DMS79 treated with DMSO at 0.1 percent for 48 hours (cell line): ENCODE measurements at regions not wholly inside any gene's neighbourhood (a gene's known extent, or its start where the extent isn't known, plus 50 kb on each side); places are given as distances from the start of the nearest gene placed in this dataset.
"Not testable (repeated sequence)": the region's sequence is repeated elsewhere in the genome, so short reads cannot be mapped to it uniquely, and the experiment has no call there.

ENCODE experiments used
- DNase-seq: peaks from one replicate; lab custom pipeline; 2025; lab: John Stamatoyannopoulos, UW

DNA sequence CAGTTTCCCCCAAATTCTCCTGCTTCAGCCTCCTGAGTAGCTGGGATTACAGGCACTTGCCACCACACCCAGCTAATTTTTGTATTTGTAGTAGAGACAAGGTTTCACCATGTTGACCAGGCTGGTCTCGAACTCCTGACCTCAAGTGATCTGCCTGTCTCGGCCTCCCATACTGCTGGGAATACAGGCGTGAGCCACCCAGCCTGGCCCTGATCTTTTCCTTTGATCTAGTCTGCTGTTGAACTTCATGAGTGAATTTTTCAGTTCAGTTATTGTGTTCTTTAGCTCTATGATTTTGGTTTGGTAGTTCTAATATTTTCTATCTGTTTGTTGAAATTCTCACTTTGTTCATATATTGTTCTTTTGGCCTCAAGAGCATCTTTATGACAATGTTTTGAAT, 83.4 kb upstream of the RAP2C start:
- not testable (repeated sequence) for DNase-seq

DNA sequence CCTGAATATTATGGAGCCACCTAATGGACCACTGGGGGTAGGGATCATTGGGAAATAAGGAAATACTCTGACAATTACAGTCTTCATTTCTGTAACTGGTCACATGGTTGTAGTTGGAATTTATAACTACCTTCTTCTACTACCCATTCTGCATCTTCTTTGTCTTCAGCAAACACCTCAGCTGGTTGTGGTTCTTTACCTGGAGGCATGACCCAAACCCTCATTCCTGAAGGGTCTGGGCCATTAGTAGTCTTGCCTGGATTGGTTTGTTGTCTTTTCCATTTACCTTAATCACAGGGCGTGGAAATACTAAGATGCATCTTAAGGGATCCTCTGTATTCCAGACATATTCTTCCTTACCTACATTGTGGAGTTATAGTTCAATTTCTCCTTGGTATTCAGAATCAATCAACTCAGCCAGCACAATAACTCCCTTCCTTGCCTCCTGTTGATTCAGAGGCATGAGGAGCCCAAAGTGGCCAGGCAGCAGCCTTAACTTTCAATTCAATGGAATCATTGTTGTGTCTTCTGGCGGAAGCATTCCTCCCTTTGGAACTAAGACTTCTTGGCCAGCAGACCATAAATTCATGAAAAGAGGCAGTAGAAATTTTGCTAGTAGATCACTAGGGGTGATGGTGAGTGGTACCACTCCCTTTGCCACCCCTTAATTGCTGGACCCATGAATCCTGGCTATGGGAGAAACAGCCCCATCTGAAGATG, 75.7 kb upstream of the RAP2C start:
- no peak for DNase-seq

DNA sequence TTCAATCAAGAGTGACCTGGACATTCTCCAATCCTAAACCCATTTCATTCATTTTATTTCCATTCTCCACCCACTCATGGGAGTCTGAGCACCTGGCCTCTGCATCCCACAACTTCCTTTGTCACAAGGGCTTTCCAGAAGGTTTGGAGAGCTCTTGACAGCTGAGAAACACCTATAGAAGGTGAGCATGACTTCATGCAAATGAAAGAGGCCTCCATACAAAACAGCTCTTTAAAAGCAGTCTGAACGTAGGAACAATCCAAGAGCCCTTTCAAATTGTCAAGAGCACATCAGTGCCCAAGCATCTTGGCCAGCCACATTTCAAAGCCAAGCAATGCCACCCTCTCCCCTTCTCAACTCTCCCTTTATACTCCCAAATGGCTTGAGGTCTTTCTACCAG, 74.9 kb upstream of the RAP2C start:
- DNase-seq: no peak

DNA sequence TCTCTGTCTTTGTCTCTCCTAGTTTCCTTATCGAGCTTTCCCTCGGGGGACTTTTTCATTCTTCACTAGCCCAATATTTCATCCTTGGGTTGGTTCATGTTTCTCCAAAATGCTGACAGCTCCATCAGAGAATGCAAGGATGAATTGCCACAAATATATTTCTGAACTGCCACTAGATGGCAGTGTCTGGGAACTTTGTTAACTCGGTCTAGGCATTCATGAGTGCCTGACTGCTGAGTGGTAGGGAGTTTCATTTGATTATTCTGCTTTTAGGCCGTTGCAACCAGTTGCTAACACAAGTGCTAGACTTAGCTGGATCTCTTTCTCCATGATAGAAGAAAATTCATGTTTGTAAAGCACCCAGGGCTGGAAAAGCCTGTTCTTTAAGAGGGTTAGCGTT, 73.5 kb upstream of the RAP2C start:
- no peak for DNase-seq

DNA sequence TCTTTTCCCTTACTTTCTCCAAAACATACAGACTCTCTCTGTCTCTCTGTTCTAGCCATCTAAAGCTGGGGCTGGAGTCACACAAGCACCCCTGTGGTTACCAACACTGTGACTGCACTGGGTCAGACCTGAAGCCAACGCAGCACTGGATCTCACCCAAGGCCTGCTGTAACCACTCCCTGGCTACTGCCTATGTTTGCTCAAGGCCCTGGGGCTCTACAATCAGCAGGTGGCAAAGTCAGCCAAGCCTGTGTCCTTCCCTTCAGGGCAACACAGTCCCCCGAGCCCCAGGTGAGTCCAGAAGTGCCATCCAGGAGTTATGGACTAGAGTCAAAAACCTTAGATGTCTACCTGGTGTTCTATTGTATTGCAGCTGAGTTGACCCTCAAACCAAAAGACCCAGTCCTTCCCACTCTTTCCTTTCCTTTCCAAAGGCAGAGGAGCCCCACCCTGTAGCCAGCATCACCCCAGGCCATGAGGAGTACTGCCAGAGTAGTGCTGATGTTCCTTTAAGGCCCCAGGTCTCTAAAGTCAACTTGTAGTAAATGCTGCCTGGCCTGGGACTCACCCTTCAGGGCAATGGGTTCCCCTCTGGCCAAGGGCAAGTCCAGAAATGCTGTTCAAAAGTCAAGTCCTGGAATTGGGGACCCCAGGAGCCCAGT, 58.8 kb upstream of the RAP2C start:
- DNase-seq: no peak

DNA sequence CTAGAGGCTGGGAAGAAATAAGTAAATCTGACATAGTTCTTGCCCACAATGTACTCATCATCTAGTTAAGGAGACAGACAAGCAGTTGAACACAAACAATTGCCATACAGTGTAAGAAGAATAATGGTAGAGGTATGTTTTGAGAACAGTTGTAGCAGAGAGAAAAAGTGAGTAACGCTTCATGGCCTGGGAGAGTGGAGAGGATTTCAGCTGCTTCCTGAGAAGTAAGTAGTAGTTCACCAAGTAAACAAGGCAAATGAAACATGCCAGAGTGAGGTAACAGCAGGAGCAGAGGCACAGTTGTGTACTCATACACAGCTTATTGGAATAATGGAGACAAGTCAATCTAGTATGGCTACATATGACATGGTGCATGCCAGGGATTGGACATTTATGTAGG, 53.6 kb upstream of the RAP2C start:
- DNase-seq: no peak

DNA sequence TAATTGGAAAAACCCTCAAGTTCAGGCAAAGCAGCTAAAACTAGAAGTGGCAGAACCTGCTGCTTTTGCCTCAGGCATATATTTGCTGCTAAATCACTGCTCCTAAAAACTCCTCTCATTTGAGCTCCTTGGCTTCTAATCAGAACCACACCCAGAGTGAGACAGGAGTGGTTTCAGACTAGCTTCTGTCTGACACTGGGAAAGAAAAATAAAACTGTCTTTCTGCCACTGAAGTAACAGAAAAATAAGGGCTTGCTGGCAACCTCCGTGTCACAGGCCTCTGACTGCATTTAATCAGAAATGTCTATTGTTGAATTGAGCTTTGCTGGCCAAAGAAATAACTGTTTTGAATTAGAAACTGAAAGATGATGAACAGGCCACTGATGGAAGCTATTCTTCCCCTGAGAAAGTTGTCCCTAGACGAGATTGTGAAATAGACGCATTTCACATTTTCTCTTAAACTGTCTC, 52.1 kb upstream of the RAP2C start:
- no peak for DNase-seq

DNA sequence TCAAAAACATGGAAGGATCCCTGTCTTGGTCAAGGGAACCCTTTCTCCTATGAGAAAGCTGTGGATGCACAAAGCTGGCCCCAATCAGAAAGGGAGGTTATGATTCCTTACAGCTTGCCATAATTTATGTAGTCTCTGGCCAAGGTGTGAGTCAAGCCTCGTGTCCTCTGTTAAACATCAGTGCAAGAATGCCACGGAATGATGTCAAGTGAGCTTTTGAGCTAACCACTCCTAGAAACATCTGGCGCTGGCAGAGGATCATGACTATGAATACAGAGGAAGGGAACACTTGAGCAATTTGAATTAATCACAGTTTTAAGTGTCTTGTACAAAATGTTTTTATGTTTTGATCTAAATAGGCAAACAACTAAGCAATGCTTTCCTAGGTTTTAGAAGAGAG, 51.5 kb upstream of the RAP2C start:
- peak; percentile 5 for DNase-seq

DNA sequence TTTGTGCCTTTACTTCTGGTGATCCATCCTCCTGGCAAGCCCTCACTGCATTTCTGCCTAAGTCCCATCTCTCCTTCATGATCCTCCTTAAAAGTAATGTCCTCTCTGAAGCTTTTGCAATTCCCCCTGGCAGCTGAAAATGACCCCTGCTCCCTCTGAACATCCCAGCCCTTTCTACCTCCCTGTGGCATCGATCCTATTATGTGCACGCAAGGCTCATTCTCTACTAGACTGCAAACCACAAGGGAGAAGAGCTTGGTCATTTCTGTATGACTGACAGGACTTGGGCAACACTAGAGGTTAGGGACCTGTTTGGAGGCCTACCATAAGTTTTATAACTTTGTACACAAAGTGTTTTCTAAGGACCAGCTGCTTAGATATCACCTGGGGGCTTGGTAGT, 50.8 kb upstream of the RAP2C start:
- no peak for DNase-seq
